NT2/D1 (cell line): ENCODE measurements at regions not wholly inside any gene's neighbourhood (a gene's known extent, or its start where the extent isn't known, plus 50 kb on each side); places are given as distances from the start of the nearest gene placed in this dataset.

Experiments
- SUZ12 ChIP-seq: IDR thresholded peaks from 2 replicates; pipeline ENCODE4 v1.6.1; 2011; ENCODE audit not compliant: insufficient read length, insufficient read depth; ENCODE audit errors: extremely low read depth
- YY1 ChIP-seq: IDR thresholded peaks from 2 replicates; pipeline ENCODE4 v1.6.1; 2011; ENCODE audit not compliant: insufficient read length, insufficient read depth
- ZNF274 ChIP-seq: IDR thresholded peaks from 2 replicates; pipeline ENCODE4 v1.6.1; 2011; ENCODE audit warnings: mild to moderate bottlenecking, low read depth, low read length

- TF ChIP-seq YY1 (no peak), ZNF274 (no peak), SUZ12 (no peak)
Observed at GRCh38 chr17:72187556-72187955, 66.7 kb downstream of the SOX9 start.
